Kasumi-1 (cell line): ENCODE measurements at regions not wholly inside any gene's neighbourhood (a gene's known extent, or its start where the extent isn't known, plus 50 kb on each side); places are given as distances from the start of the nearest gene placed in this dataset.
"Not testable (repeated sequence)": the region's sequence is repeated elsewhere in the genome, so short reads cannot be mapped to it uniquely, and the experiment has no call there.

Experiments
- DNase-seq, 2 experiments: peaks; one replicate each; lab custom pipeline; 2025; lab: John Stamatoyannopoulos, UW

DNA sequence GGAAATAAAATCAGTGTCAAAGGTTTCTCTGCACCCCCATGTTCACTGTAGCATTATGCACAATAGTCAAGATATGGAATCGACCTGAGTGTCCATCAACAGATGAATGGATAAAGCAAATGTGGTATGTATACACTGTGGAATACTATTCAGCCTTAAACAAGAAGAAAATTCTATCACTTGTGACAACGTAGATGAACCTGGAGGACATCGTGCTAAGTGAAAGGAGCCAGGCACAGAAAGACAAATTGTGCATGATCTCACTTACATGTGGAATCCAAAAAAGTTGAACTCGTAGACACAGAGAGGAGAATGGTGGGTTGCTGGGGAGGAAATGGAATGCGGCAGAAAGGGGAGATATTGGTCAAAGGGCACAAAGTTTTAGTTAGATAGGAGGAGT lies 136.3 kb upstream of the ESR1 start:
- DNase-seq: no peak

DNA sequence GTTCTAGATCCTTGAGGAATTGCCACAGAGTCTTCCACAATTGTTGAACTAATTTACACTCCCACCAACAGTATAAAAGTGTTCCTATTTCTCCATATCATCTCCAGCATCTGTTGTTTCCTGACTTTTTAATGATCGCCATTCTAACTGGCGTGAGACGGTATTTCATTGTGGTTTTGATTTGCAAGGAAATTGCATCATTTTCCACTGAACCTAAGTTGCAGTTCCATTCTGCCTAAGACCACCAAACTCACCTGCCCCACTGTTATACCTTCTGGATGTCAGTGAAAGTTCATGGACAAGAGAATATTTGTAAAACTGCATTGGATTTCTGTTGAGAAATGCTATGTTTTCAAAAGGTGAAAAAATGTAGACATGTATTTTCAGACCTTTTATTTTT lies 132.9 kb upstream of the ESR1 start:
- no peak for DNase-seq

- DNase-seq: peak; percentile 22 to 34
These were observed 131.6 kb upstream of the ESR1 start for GRCh38 chr6:151675746-151676459.

DNA sequence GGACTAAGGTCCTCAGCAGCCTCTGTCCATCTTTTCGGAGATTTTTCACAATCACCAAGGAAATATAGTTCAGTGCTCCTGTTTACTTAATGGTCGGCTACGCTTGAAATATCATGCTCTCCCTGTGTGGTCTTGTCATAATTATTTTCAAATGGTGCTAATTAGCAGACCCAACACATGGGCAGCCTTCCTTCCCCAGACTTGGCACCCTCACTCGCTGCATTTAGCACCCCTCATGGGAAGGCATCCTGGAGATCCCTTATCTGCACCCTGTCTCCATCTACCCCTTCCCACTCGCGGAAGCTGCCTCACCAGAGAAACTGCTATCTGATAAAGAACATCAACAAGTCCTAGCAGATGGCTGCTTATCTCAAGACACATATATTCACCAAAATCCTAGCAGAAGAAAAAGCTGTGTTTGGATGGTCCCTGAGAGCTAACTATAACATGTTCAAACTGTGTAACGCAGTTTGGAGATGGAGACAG lies 131.0 kb upstream of the ESR1 start:
- no peak for DNase-seq

- no peak for DNase-seq
These were observed 130.1 kb upstream of the ESR1 start for GRCh38 chr6:151677404-151677803.

DNA sequence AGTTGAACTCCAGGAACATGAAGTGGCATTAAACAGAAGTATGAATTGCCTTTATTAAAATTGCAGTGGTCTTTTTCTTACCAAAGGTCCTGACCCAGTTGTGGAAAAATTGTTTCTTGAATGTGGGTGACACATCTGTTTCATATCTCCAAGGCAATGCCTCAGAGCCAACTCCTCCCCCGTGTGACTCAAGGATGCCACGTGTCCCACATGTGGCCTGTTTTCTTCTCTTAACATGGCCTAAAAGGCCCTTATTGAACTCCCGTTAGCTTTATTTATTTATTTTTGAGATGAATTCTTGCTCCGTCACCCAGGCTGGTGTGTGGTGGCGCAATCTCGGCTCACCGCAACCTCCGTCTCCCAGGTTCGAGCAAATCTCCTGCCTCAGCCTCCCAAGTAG lies 128.4 kb upstream of the ESR1 start:
- DNase-seq: no peak

- no peak for DNase-seq
These were observed 127.5 kb upstream of the ESR1 start for GRCh38 chr6:151679941-151680340.

DNA sequence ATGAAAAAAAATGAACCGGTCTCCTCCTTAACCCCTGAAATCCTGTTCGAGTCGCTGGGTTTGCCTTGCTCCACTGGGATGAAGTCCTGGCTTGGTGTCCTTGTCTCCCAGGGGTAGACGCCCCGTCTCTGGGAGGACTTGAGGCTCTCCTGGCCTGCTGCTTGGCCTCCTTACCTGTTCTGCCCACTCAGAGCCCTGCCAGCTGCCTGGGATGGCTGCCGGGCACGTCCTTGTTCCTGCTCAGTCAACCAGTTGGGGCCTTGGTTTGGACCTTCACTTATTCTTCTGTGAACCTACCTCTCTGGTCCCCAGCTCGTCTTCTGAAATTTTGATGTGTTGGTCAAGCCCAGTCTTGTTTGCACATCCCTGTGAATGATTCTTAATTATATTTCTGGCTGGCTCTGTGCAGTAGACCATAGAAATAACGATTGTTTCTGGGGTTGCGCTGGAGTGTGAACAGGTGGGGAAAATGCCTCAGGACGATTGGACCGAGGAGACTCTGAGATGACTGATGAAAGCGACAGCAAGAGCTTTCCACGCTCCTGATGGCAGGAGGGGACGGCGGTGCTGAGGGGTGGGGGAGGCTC lies 126.5 kb upstream of the ESR1 start:
- no peak for DNase-seq

DNA sequence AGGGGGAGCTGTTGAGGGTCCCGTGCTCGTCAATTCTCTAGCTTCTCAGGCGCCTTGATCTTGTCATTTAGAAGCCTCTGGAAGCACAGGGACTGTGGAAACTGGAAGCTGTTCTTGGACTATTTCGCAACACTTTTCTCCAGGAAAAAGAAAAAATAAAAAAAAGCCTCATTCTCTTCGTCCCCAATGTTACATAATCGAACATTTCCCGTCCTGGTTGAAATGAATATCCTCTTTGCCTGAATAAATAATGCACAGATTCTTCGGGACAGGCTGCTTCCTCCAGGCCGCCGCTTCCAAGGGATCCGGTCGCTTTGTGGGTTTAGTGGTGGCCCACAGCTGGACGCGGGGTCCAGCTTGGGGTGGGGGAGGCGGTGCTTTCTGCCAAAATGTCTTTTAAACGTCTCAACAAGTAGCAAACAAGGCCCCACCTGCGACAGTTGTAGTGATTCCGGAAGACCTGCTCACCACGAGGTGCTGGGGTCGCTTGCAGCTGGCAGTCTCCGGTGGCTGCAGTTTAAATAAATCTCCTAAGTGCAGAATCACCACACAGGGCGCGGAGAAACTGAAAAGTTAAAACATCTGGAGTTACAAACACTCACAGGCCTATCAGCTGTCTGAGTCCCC lies 125.9 kb upstream of the ESR1 start:
- no peak for DNase-seq

GRCh38 chr6:151682251-151682650 lies 125.2 kb upstream of the ESR1 start:
- DNase-seq: no peak

- no peak for DNase-seq
These were observed 124.6 kb upstream of the ESR1 start for GRCh38 chr6:151682922-151683321.

DNA sequence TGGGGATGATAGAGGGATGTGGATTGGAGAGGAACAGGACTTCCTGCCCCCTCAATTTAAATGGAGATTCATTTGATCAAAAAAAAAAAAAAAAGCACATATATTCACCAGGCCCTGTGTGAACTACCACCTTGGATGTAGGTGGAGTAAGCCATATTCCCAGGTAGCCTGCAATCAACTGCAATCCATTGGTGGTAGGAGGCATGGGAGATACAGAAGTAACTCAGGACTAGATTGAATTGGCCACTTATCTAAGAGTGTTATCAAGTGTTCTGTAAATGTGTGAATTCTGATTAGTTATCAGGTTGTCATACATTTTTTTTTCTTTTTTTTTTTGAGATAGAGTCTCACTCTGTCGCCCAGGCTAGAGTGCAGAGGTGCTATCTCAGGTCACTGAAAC lies 124.1 kb upstream of the ESR1 start:
- DNase-seq: no peak

GRCh38 chr6:151689499-151690201 lies 117.8 kb upstream of the ESR1 start:
- no peak for DNase-seq

DNA sequence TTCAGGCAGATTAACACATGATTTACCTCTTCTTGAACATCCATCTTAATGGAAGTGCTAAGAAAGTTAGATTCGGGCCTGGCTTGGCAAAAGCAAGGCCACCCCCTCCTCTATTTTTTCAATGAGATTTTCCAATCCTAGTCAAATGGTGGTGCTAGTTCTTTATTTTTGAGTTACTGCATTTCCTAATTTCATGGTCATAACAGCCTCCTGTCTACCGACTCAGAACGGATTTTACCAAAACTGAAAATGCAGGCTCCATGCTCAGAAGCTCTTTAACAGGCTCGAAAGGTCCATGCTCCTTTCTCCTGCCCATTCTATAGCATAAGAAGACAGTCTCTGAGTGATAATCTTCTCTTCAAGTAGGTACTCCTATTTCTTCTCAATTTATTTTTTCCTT lies 117.2 kb upstream of the ESR1 start:
- no peak for DNase-seq

DNA sequence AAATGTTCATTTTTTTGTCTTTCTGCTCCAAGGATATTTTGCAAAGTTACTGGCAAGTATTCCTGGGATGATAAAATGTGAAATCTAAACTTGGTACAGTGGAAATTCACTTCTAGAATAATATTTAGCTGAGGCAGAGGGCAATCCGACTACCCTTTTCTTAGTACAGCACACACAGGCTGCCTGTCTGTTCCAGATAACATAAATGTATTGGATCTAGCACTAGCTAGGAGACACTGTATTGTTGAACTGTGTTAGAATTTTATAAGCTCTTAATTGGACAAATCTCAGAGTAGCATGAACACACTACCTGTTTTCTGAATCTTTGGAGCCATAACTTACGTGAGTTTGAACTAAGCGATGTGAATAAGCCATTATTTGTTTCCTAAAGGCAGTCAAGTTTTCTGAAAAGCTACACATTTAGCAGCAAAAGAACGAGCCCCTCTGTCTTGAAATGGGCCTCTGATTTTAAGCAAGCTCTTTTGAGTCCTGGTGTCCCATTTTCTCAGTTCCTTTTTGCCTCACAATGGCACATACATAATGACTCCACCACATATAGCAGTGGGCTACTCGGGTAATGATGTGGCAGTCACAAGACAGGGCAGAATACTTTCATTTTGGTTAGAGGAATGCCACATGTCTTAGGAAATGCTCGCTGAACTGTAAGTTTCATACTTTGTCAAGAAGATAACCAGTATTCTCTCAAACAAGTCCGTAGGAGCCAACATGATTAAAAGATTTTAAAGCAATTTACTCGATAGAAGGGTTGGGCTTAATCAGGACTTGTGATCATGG lies 116.5 kb upstream of the ESR1 start:
- no peak for DNase-seq

- no peak for DNase-seq
These were observed 115.3 kb upstream of the ESR1 start for GRCh38 chr6:151692216-151692615.

DNA sequence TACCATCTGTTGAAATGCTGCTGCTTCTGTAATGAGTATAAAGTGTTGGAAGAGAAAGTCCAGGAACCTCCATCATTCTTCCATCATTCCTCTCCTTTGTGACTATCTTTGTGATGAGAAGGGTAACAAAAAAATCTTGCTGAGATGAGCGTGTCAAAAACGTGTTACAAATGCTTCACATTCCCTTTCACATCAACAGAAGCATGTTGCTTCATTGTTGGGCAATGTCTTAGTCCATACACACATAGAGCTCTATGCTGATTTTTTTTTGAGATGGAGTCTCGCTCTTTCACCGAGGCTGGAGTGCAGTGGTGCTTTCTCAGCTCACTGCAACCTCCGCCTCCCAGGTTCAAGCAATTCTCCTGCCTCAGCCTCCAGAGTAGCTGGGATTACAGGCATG lies 114.1 kb upstream of the ESR1 start:
- no peak for DNase-seq

DNA sequence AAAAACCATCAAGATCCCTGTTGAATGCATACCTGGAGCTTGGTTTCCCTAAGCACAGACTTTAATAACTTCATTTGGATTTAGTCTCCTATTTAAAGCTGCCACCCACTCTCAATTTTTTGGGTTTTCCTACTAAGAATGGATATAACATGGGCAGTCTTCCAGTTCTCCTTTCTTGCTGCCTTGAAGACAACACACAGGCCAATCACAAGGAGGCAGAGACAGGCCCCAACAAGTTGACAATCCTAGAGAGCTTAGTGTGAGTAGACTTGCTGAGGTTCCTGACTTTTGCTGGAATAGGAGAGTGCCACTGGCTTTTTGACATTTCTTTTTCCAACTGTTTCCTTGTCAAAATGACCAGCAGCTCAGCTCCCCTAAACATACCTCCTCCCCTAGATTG lies 112.3 kb upstream of the ESR1 start:
- DNase-seq: no peak

DNA sequence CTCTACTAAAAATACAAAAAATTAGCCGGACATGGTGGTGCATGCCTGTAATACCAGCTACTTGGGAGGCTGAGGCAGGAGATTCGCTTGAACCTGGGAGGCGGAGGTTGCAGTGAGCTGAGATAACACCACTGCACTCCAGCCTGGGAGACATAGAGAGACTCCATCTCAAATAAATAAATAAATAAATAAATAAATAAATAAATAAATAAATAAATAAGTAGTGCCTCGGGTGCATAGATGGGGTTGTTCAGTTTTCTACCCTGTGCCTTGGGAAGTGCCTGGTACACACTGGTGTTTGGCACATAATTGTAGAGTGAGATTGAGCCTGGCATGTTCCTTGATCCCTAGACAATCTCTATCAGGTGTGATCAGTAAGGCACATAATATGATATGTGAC lies 111.2 kb upstream of the ESR1 start:
- DNase-seq: not testable (repeated sequence)

DNA sequence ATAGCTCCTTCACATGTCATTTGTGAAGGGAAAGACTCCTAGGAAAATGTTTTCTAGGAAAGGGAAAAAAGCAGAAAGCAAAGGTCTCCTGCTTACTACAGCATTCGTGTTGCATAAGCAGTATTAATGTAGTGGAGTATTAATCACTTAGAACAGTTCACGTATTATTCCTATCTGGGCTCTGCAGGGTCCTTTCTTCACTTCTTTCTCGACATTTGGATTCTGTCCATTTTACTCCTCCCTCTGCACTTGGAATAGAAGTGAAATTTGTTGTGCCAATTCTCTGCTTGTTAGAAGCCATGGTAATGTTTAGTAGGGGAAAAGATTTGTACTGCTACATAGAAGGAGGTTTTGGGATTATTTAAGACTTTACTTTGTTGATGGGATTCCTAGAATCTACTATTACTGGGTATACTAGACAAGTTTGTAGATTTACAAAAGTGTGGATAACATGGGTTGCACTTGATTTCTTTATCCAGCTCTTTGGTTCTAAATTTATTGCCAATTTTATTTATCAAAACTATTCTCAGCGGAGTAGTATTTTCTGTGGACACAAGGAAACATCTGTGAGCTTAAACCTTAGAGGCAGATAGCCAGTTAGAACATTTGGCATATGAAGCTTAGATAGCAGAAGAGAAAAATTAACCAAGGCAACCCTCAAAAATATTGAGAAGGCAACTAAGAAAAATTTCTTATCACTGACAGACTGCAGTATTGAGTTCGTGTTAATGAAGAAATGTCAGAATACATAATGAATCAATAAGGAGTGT lies 108.4 kb upstream of the ESR1 start:
- DNase-seq: no peak

GRCh38 chr6:151699719-151700118 lies 107.8 kb upstream of the ESR1 start:
- no peak for DNase-seq
